Mammary epithelial cell (primary cell): ENCODE measurements at regions not wholly inside any gene's neighbourhood (a gene's known extent, or its start where the extent isn't known, plus 50 kb on each side); places are given as distances from the start of the nearest gene placed in this dataset.

Experiments
- CTCF ChIP-seq, 2 donors: IDR thresholded peaks in 1 of 2; conservative IDR thresholded peaks in 1 of 2; 2 replicates each; pipeline ENCODE4 v1.5.1; 2011 to 2012; ENCODE audit warnings: inconsistent platforms in 2 of 2, low read length in 2 of 2, mild to moderate bottlenecking in 2 of 2, control low read depth in 1 of 2, low read depth in 1 of 2; ENCODE audit not compliant: insufficient read depth in 1 of 2; ENCODE audit errors: extremely low read depth in 1 of 2
- EZH2 ChIP-seq: IDR thresholded peaks from 2 replicates; pipeline ENCODE4 v1.6.1; 2012; ENCODE audit warnings: low read length, inconsistent platforms, borderline replicate concordance

GRCh38 chr2:181198183-181198864 is 217.9 kb downstream of the UBE2E3 start:
- TF ChIP-seq CTCF (conservative IDR thresholded peaks at IDR 0.05 in 1 of 2, IDR thresholded peaks at IDR 0.05 in 1 of 2; ENCODE audit: extremely low read depth in 1 of 2, insufficient read depth in 1 of 2, low read depth in 1 of 2, low read length in 2 of 2): no peak
- no peak for TF ChIP-seq EZH2
